Upper lobe of right lung (tissue), 1 donor: ENCODE measurements at regions not wholly inside any gene's neighbourhood (a gene's known extent, or its start where the extent isn't known, plus 50 kb on each side); places are given as distances from the start of the nearest gene placed in this dataset.

Source experiments
- ATAC-seq: fragments of 200-7000 bp; cut with Tn5 transposase; one replicate; pipeline ENCODE4 v1.9.1; 2020; ENCODE audit warnings: mild to moderate bottlenecking, moderate library complexity
- DNase-seq: peaks from one replicate; pipeline ENCODE4 v3.0.0-alpha.2; 2020
- H3K27ac ChIP-seq: fragments of 200-600 bp; one replicate; pipeline ENCODE4 v1.8.0; 2022
- H3K27me3 ChIP-seq: fragments of 200-600 bp; one replicate; pipeline ENCODE4 v1.8.0; 2022; ENCODE audit warnings: mild to moderate bottlenecking
- H3K36me3 ChIP-seq: fragments of 200-600 bp; one replicate; pipeline ENCODE4 v1.8.0; 2022
- H3K4me1 ChIP-seq: fragments of 200-600 bp; one replicate; pipeline ENCODE4 v1.8.0; 2022
- H3K4me3 ChIP-seq: fragments of 200-600 bp; one replicate; pipeline ENCODE4 v1.8.0; 2022; ENCODE audit warnings: mild to moderate bottlenecking
- H3K9me3 ChIP-seq: fragments of 200-600 bp; one replicate; pipeline ENCODE4 v1.8.0; 2022
- CTCF ChIP-seq: fragments of 200-600 bp; IDR thresholded peaks from one replicate; pipeline ENCODE4 v1.8.0; 2022; ENCODE audit warnings: antibody characterized with exemption
- intact Hi-C: fragments of 100-400 bp; cut with DNase I; formaldehyde crosslinking; loops from one replicate; pipeline ENCODE4 v1.11.0; 2022
- donor health status: DM: no; HTN: yes; CAD: no; lungs with severe emphysema.

- no peaks in the 10 kb centered on the region for H3K4me1 ChIP-seq
- no peaks in the 10 kb centered on the region for H3K27me3 ChIP-seq
- ATAC-seq = no peak
- DNase-seq = no peak
- no peaks in the 10 kb centered on the region for H3K9me3 ChIP-seq
- no peak overlapping the region for H3K4me3 ChIP-seq
- intact Hi-C loops = no loop called here
- no peak for TF ChIP-seq CTCF
- no peak overlapping the region for H3K27ac ChIP-seq
- no peaks in the 10 kb centered on the region for H3K36me3 ChIP-seq
Measured at GRCh38 chr9:107620236-107620635, 130.7 kb upstream of the KLF4 start.

GRCh38 chr9:107615321-107615720 lies 125.8 kb upstream of the KLF4 start:
- Histone ChIP-seq H3K4me3 (no peak overlapping the region), H3K36me3 (no peaks in the 10 kb centered on the region), H3K9me3 (no peaks in the 10 kb centered on the region), H3K4me1 (no peaks in the 10 kb centered on the region), H3K27me3 (no peaks in the 10 kb centered on the region), H3K27ac (no peak overlapping the region)
- TF ChIP-seq CTCF = no peak
- ATAC-seq (peak; percentile 63), DNase-seq (no peak)
- intact Hi-C loops = no loop called here

GRCh38 chr9:107614765-107615164 lies 125.2 kb upstream of the KLF4 start:
- no peaks in the 10 kb centered on the region for H3K27me3 ChIP-seq
- no peak overlapping the region for H3K27ac ChIP-seq
- no peak for TF ChIP-seq CTCF
- no peak for ATAC-seq
- no peaks in the 10 kb centered on the region for H3K36me3 ChIP-seq
- intact Hi-C loops = no loop called here
- H3K9me3 ChIP-seq = no peaks in the 10 kb centered on the region
- no peak overlapping the region for H3K4me3 ChIP-seq
- no peaks in the 10 kb centered on the region for H3K4me1 ChIP-seq
- DNase-seq = no peak

GRCh38 chr9:107613321-107613720 lies 123.8 kb upstream of the KLF4 start:
- no peak for TF ChIP-seq CTCF
- no peaks in the 10 kb centered on the region for H3K9me3 ChIP-seq
- no peak for ATAC-seq
- no peaks in the 10 kb centered on the region for H3K36me3 ChIP-seq
- H3K27me3 ChIP-seq = no peaks in the 10 kb centered on the region
- intact Hi-C loops = no loop called here
- no peak overlapping the region for H3K4me3 ChIP-seq
- H3K27ac ChIP-seq = no peak overlapping the region
- no peaks in the 10 kb centered on the region for H3K4me1 ChIP-seq
- DNase-seq = no peak

GRCh38 chr9:107612136-107612535 lies 122.6 kb upstream of the KLF4 start:
- Histone ChIP-seq H3K36me3 (no peaks in the 10 kb centered on the region), H3K4me3 (no peak overlapping the region), H3K27ac (no peak overlapping the region), H3K9me3 (no peaks in the 10 kb centered on the region), H3K4me1 (no peaks in the 10 kb centered on the region), H3K27me3 (no peaks in the 10 kb centered on the region)
- ATAC-seq = peak; percentile 88
- peak; percentile 80 for DNase-seq
- intact Hi-C loops = no loop called here
- TF ChIP-seq CTCF = no peak

GRCh38 chr9:107609547-107609946 lies 120.0 kb upstream of the KLF4 start:
- H3K9me3 ChIP-seq = no peaks in the 10 kb centered on the region
- no peaks in the 10 kb centered on the region for H3K27me3 ChIP-seq
- ATAC-seq (no peak), DNase-seq (no peak)
- intact Hi-C loops = no loop called here
- no peak overlapping the region for H3K4me3 ChIP-seq
- TF ChIP-seq CTCF = no peak
- H3K27ac ChIP-seq = no peak overlapping the region
- H3K36me3 ChIP-seq = no peaks in the 10 kb centered on the region
- no peaks in the 10 kb centered on the region for H3K4me1 ChIP-seq
